SK-N-SH (cell line): ENCODE measurements at regions not wholly inside any gene's neighbourhood (a gene's known extent, or its start where the extent isn't known, plus 50 kb on each side); places are given as distances from the start of the nearest gene placed in this dataset.

Experiments used
- CTCF ChIA-PET: fragments of 300-600, 350-600 bp; formaldehyde crosslinking; extraction: SDS; loops from one replicate; lab custom pipeline; 2021; lab: Yijun Ruan, JAX
- POLR2A ChIA-PET: fragments of 350-600 bp; sonication (Branson Sonifier 250); formaldehyde crosslinking; extraction: SDS; loops from one replicate; lab custom pipeline; 2020; ENCODE audit warnings: antibody characterized with exemption, inconsistent platforms; lab: Yijun Ruan, JAX
- DNase-seq: peaks from one replicate; pipeline ENCODE4 v3.0.0; 2012
- H2AFZ ChIP-seq: fragments of 200-600 bp; sonication (generic); 2 replicates; pipeline ENCODE4 v1.8.1; 2016; ENCODE audit warnings: antibody characterized with exemption, mild to moderate bottlenecking, low read depth
- H3F3A ChIP-seq: fragments of 200-600 bp; sonication (generic); replicated peaks from 2 replicates; pipeline ENCODE3; 2016; ENCODE audit warnings: antibody characterized with exemption, mild to moderate bottlenecking; ENCODE audit not compliant: insufficient read depth
- H3K27ac ChIP-seq, 2 experiments: fragments of 200-500 bp in 1 of 2; fragments of 200-600 bp in 1 of 2; sonication (Bioruptor generic) in 1 of 2; sonication (generic), shearing (Covaris generic) in 1 of 2; 2 replicates each; pipeline versions ENCODE4 v1.5.1 to v1.6.1; 2014 to 2016; ENCODE audit warnings: low read depth in 2 of 2, inconsistent platforms in 1 of 2, low read length in 1 of 2, mild to moderate bottlenecking in 1 of 2, mixed read lengths in 1 of 2
- H3K27me3 ChIP-seq: fragments of 200-600 bp; sonication (generic), shearing (Covaris generic); 2 replicates; pipeline ENCODE4 v1.6.1; 2016; ENCODE audit warnings: mixed run types; ENCODE audit not compliant: insufficient read depth
- H3K36me3 ChIP-seq, 2 experiments: fragments of 200-500 bp in 1 of 2; fragments of 200-600 bp in 1 of 2; sonication (Bioruptor generic) in 1 of 2; sonication (generic) in 1 of 2; replicated peaks in 1 of 2; 2 replicates each; pipeline versions ENCODE3 to v1.5.1; 2014 to 2016; ENCODE audit warnings: low read length in 1 of 2, mild to moderate bottlenecking in 1 of 2; ENCODE audit not compliant: insufficient read depth in 2 of 2, control insufficient read depth in 1 of 2
- H3K4me1 ChIP-seq, 2 experiments: fragments of 200-500 bp in 1 of 2; fragments of 200-600 bp in 1 of 2; sonication (Bioruptor generic) in 1 of 2; sonication (generic), shearing (Covaris generic) in 1 of 2; 2 replicates each; pipeline versions ENCODE4 v1.5.1 to v1.6.1; 2014 to 2016; ENCODE audit warnings: low read depth in 1 of 2, low read length in 1 of 2, mixed run types in 1 of 2; ENCODE audit not compliant: insufficient read depth in 2 of 2, control insufficient read depth in 1 of 2
- H3K4me2 ChIP-seq: fragments of 200-600 bp; sonication (generic), shearing (Covaris generic); 2 replicates; pipeline ENCODE4 v1.6.1; 2017; ENCODE audit warnings: mixed run types
- H3K4me3 ChIP-seq, 2 experiments: fragments of 200-500 bp in 1 of 2; fragments of 200-600 bp in 1 of 2; sonication (Bioruptor generic) in 1 of 2; sonication (generic), shearing (Covaris generic) in 1 of 2; 2 replicates each; pipeline versions ENCODE4 v1.5.1 to v1.8.1; 2014 to 2016; ENCODE audit warnings: low read depth in 2 of 2, inconsistent platforms in 1 of 2, low read length in 1 of 2, mild to moderate bottlenecking in 1 of 2, mixed read lengths in 1 of 2, moderate library complexity in 1 of 2
- H3K79me2 ChIP-seq: fragments of 200-600 bp; sonication (generic); 2 replicates; pipeline ENCODE4 v1.8.1; 2017; ENCODE audit warnings: mild to moderate bottlenecking; ENCODE audit not compliant: insufficient read depth
- H3K9ac ChIP-seq: fragments of 200-600 bp; sonication (generic); 2 replicates; pipeline ENCODE4 v1.6.1; 2017; ENCODE audit warnings: mixed run types
- H3K9me2 ChIP-seq: fragments of 200-600 bp; sonication (generic); 2 replicates; pipeline ENCODE4 v1.6.1; 2017; ENCODE audit warnings: mixed run types
- H3K9me3 ChIP-seq: fragments of 200-600 bp; sonication (generic); 2 replicates; pipeline ENCODE4 v1.6.1; 2017; ENCODE audit warnings: mixed run types, mild to moderate bottlenecking, moderate library complexity
- H4K20me1 ChIP-seq: fragments of 200-600 bp; sonication (generic); 2 replicates; pipeline ENCODE4 v1.6.1; 2017; ENCODE audit warnings: mild to moderate bottlenecking, mixed run types; ENCODE audit not compliant: insufficient read depth
- ELF1 ChIP-seq: IDR thresholded peaks from 2 replicates; pipeline ENCODE4 v1.4.0; 2012
- EP300 ChIP-seq, 2 experiments: IDR thresholded peaks; 2 replicates each; pipeline versions ENCODE4 v1.4.0 to v1.6.1; 2012; ENCODE audit warnings: borderline replicate concordance in 1 of 2, low read depth in 1 of 2, low read length in 1 of 2
- FOSL2 ChIP-seq: IDR thresholded peaks from 2 replicates; pipeline ENCODE4 v1.4.0; 2012; ENCODE audit warnings: low read depth, mild to moderate bottlenecking, moderate library complexity, borderline replicate concordance
- GABPA ChIP-seq: IDR thresholded peaks from 2 replicates; pipeline ENCODE4 v1.4.0; 2012; ENCODE audit warnings: low read depth, mild to moderate bottlenecking
- IRF3 ChIP-seq: fragments of 150-350 bp; IDR thresholded peaks from 2 replicates; pipeline ENCODE4 v1.6.1; 2016; ENCODE audit warnings: mild to moderate bottlenecking, low read depth, low read length
- MEF2A ChIP-seq: IDR thresholded peaks from 2 replicates; pipeline ENCODE4 v1.4.0; 2012; ENCODE audit warnings: low read depth, borderline replicate concordance
- PBX3 ChIP-seq: IDR thresholded peaks from 2 replicates; pipeline ENCODE4; 2012
- RAD21 ChIP-seq: IDR thresholded peaks from 2 replicates; pipeline ENCODE4 v1.6.1; 2012; ENCODE audit warnings: mild to moderate bottlenecking, low read length
- REST ChIP-seq: IDR thresholded peaks from 2 replicates; pipeline ENCODE4 v1.6.1; 2012; ENCODE audit warnings: mild to moderate bottlenecking, low read depth, low read length, moderate library complexity
- RXRA ChIP-seq: IDR thresholded peaks from 2 replicates; pipeline ENCODE4 v1.4.0; 2012; ENCODE audit warnings: low read depth, mild to moderate bottlenecking, borderline replicate concordance
- SMC3 ChIP-seq: IDR thresholded peaks from 2 replicates; pipeline ENCODE4 v1.6.1; 2012; ENCODE audit warnings: low read depth, low read length, improper control_type of control experiment
- TAF1 ChIP-seq: IDR thresholded peaks from 2 replicates; pipeline ENCODE4 v1.6.1; 2012; ENCODE audit warnings: low read depth, mild to moderate bottlenecking, low read length, moderate library complexity, borderline replicate concordance
- TCF12 ChIP-seq: IDR thresholded peaks from 2 replicates; pipeline ENCODE4 v1.4.0; 2012
- TEAD4 ChIP-seq: IDR thresholded peaks from 2 replicates; pipeline ENCODE4 v1.4.0; 2012; ENCODE audit warnings: mild to moderate bottlenecking, borderline replicate concordance; ENCODE audit not compliant: insufficient read depth
- WGBS: methylation state at CpG from one replicate; pipeline ENCODE4 v1.1.6; 2017; ENCODE audit warnings: low lambda C conversion rate; 5-methylcytosine and 5-hydroxymethylcytosine counted together

GRCh38 chr9:106696804-106697203 lies 166.2 kb upstream of the ZNF462 start:
- Histone ChIP-seq H3K9me2 (no peaks in the 10 kb centered on the region), H3K9me3 (no peaks in the 10 kb centered on the region), H3K27ac (peak overlapping the region in 1 of 2 experiments; percentile 43; a peak in 1 of 4 replicates), H3K4me2 (no peak overlapping the region), H3K27me3 (no peaks in the 10 kb centered on the region), H3K4me3 (no peak overlapping the region), H3K9ac (no peak overlapping the region), H3K79me2 (no peaks in the 10 kb centered on the region), H3K4me1 (peaks cover 3 to 18% of the 10 kb centered on the region in 2 experiments; a peak in 2 of 4 replicates), H3F3A (no peaks in the 10 kb centered on the region), H4K20me1 (no peaks in the 10 kb centered on the region), H2AFZ (no peak overlapping the region), H3K36me3 (no peaks in the 10 kb centered on the region)
- ChIA-PET POLR2A (no interaction called here), CTCF (no interaction called here)
- no peak for TF ChIP-seq GABPA
- TF ChIP-seq PBX3, result no peak
- no peak for TF ChIP-seq EP300 (IDR thresholded peaks at IDR 0.05; ENCODE audit: borderline replicate concordance in 1 of 2, low read depth in 1 of 2, low read length in 1 of 2)
- TF ChIP-seq REST, result no peak
- TF ChIP-seq IRF3, result no peak
- TF ChIP-seq ELF1, result no peak
- no peak for TF ChIP-seq FOSL2
- TF ChIP-seq RXRA, result no peak
- no peak for TF ChIP-seq TCF12
- no peak for TF ChIP-seq TEAD4
- TF ChIP-seq SMC3, result no peak
- TF ChIP-seq RAD21, result no peak
- TF ChIP-seq TAF1, result no peak
- no peak for TF ChIP-seq MEF2A
- WGBS, result 81% methylated on average over 4 of the region's 4 CpGs
- DNase-seq, result no peak
